ENCODE measurements at regions not wholly inside any gene's neighbourhood (a gene's known extent, or its start where the extent isn't known, plus 50 kb on each side); places are given as distances from the start of the nearest gene placed in this dataset.
"Not testable (repeated sequence)": the region's sequence is repeated elsewhere in the genome, so short reads cannot be mapped to it uniquely, and the experiment has no call there.

GRCh38 chr1:199002661-199003060 is 363.8 kb downstream of the PTPRC start:
- ATAC-seq: no peak
- no peaks in the 10 kb centered on the region for H3K36me3 Mint-ChIP-seq
- H3K4me1 Mint-ChIP-seq: peaks cover 5% of the 10 kb centered on the region
- H3K27me3 Mint-ChIP-seq: peaks cover 8% of the 10 kb centered on the region
- H3K4me3 Mint-ChIP-seq: no peak overlapping the region
- no peaks in the 10 kb centered on the region for H3K9me3 Mint-ChIP-seq
- H3K27ac Mint-ChIP-seq: no peak overlapping the region

GRCh38 chr1:199007423-199007822 is 368.6 kb downstream of the PTPRC start:
- Mint-ChIP-seq H3K4me1 (peaks cover 6% of the 10 kb centered on the region), H3K4me3 (no peak overlapping the region), H3K27ac (no peak overlapping the region), H3K9me3 (no peaks in the 10 kb centered on the region), H3K27me3 (peaks cover 8% of the 10 kb centered on the region), H3K36me3 (no peaks in the 10 kb centered on the region)
- ATAC-seq: peak; percentile 61

GRCh38 chr1:199009447-199009846 is 370.6 kb downstream of the PTPRC start:
- ATAC-seq: no peak
- no peaks in the 10 kb centered on the region for H3K9me3 Mint-ChIP-seq
- H3K4me3 Mint-ChIP-seq: no peak overlapping the region
- peaks cover 6% of the 10 kb centered on the region for H3K4me1 Mint-ChIP-seq
- no peaks in the 10 kb centered on the region for H3K36me3 Mint-ChIP-seq
- no peak overlapping the region for H3K27ac Mint-ChIP-seq
- H3K27me3 Mint-ChIP-seq: peaks cover 8% of the 10 kb centered on the region

GRCh38 chr1:199010492-199010891 is 371.7 kb downstream of the PTPRC start:
- no peak for ATAC-seq

GRCh38 chr1:199010933-199011332 is 372.1 kb downstream of the PTPRC start:
- no peak for ATAC-seq
- no peak overlapping the region for H3K4me3 Mint-ChIP-seq
- no peaks in the 10 kb centered on the region for H3K36me3 Mint-ChIP-seq
- H3K27me3 Mint-ChIP-seq: peaks cover 8% of the 10 kb centered on the region
- H3K27ac Mint-ChIP-seq: no peak overlapping the region
- H3K4me1 Mint-ChIP-seq: peaks cover 6% of the 10 kb centered on the region
- no peaks in the 10 kb centered on the region for H3K9me3 Mint-ChIP-seq

More at GRCh38 chr1:199010492-199010891, 371.7 kb downstream of the PTPRC start:
- Mint-ChIP-seq H3K27me3 (peaks cover 8% of the 10 kb centered on the region), H3K4me1 (peaks cover 6% of the 10 kb centered on the region), H3K4me3 (no peak overlapping the region), H3K27ac (no peak overlapping the region), H3K9me3 (no peaks in the 10 kb centered on the region), H3K36me3 (no peaks in the 10 kb centered on the region)

GRCh38 chr1:199015799-199016198 is 377.0 kb downstream of the PTPRC start:
- Mint-ChIP-seq H3K36me3 (no peaks in the 10 kb centered on the region), H3K27ac (no peak overlapping the region), H3K27me3 (no peaks in the 10 kb centered on the region), H3K4me3 (no peak overlapping the region), H3K4me1 (peaks cover under 1% of the 10 kb centered on the region), H3K9me3 (no peaks in the 10 kb centered on the region)
- no peak for ATAC-seq

DNA sequence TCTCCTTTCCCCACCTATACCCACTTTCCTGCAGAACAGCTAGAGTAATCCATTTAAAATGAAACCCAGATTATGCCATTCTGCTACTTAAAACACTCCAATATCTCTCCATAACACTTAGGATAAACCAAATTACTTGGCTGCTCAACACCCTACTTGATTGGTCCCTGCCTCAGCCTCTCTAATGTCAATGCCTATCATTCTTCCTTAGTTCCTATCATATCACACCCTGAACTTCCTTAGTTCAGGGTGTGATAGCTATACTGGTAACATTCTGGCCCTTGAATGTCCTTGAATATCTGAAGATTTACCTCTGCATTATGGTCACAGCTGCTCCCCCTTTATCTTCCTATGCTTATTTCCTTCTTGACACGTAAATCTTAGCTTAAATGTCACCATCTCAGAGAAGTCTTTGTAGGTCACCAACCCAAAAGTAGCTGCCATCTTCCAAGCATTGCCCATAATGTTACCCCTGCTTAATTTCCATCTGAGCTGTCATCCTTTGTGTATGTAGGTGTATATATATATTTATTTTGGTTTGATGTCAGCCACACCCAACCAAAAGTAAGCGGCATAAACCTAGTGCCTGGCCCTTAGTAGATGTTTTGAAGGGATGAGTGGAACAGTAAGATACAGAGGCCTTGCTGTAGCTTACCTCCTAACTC is 379.8 kb downstream of the PTPRC start:
- Mint-ChIP-seq H3K27me3 (no peaks in the 10 kb centered on the region), H3K4me1 (peaks cover 6% of the 10 kb centered on the region), H3K9me3 (no peaks in the 10 kb centered on the region), H3K36me3 (no peaks in the 10 kb centered on the region), H3K27ac (no peak overlapping the region), H3K4me3 (no peak overlapping the region)
- ATAC-seq: no peak

DNA sequence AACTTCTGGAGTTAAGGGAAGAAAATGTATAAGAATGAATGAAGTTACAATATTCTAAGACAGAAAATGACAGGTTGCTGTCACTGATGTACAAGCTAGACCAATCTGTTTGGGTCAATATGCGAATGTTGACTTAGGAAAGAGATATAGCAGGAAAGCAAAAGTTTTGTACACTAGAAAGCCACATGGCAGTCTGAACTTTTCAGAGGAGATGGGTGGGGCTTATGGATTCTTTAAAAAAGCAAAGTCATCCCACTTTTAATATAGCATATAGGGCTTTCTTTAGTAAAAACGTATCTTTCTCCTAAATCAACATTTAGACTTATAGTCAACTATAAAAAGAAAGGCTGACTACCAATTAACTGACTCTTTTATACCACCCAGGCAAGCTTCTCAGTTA is 381.2 kb downstream of the PTPRC start:
- Mint-ChIP-seq H3K36me3 (no peaks in the 10 kb centered on the region), H3K4me3 (no peak overlapping the region), H3K27ac (no peak overlapping the region), H3K4me1 (peaks cover 6% of the 10 kb centered on the region), H3K27me3 (no peaks in the 10 kb centered on the region), H3K9me3 (no peaks in the 10 kb centered on the region)
- ATAC-seq: no peak

DNA sequence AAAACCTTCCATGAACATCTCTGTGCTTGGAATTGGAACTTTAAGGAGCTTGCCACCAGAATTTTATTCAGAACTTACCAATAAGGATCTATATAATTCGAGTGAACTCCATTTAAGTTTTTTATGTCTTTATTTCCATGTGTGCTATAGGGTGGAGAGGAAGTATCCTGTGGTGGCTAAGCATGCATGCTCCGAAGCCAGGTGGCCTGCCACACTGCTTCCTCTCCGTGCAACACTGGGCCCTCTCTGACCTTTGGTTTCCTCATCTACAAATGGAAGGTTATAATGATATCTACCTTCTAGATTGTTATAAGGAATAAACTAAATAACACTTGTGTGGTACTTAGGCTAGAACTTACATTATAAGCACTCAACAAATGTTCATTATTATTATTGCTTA is 382.1 kb downstream of the PTPRC start:
- no peaks in the 10 kb centered on the region for H3K9me3 Mint-ChIP-seq
- H3K4me3 Mint-ChIP-seq: no peak overlapping the region
- H3K4me1 Mint-ChIP-seq: peaks cover 6% of the 10 kb centered on the region
- ATAC-seq: peak; percentile 69
- H3K27me3 Mint-ChIP-seq: no peaks in the 10 kb centered on the region
- H3K27ac Mint-ChIP-seq: no peak overlapping the region
- no peaks in the 10 kb centered on the region for H3K36me3 Mint-ChIP-seq

GRCh38 chr1:199029401-199029800 is 390.6 kb downstream of the PTPRC start:
- no peak overlapping the region for H3K27ac Mint-ChIP-seq

DNA sequence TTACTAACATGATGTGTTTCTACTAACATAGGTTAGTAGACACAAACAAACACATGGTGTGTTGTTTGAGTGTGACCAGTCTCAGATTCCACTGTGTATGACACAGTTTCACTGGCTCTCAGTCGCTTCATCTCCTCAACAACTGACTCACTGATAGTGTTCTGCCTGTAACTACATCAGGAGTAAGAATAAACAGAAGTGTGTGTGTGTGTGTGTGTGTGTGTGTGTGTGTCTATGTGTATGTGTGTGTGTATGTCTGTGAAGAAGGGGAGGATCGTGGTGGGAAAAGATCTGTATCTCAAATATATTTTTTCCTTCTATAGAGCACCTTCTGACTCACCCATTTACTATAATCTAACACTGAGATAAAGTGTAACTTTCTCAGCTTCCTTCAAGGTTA is 391.0 kb downstream of the PTPRC start:
- H3K9me3 Mint-ChIP-seq: peaks cover 3% of the 10 kb centered on the region
- no peak for ATAC-seq
- no peak overlapping the region for H3K27ac Mint-ChIP-seq
- no peaks in the 10 kb centered on the region for H3K36me3 Mint-ChIP-seq
- H3K4me1 Mint-ChIP-seq: no peaks in the 10 kb centered on the region
- peaks cover 21% of the 10 kb centered on the region for H3K27me3 Mint-ChIP-seq
- H3K4me3 Mint-ChIP-seq: no peak overlapping the region

More at GRCh38 chr1:199029401-199029800, 390.6 kb downstream of the PTPRC start:
- Mint-ChIP-seq H3K4me3 (no peak overlapping the region), H3K9me3 (peaks cover 3% of the 10 kb centered on the region), H3K27me3 (peaks cover 21% of the 10 kb centered on the region), H3K36me3 (no peaks in the 10 kb centered on the region), H3K4me1 (no peaks in the 10 kb centered on the region)
- no peak for ATAC-seq

DNA sequence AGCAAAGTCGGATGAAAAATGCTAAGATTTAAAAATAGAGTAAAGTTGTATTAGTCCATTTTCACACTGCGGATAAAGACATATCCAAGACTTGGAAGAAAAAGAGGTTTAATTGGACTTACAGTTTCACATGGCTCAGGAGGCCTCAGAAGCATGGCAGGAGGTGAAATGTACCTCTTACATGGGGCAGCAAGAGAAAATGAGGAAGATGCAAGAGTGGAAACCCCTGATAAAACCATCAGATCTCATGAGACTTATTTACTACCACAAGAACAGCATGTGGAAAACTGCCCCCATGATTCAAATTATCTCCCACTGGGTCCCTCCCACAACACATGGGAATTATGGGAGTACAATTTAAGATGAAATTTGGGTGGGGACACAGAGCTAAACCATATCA is 391.7 kb downstream of the PTPRC start:
- not testable (repeated sequence) for H3K4me3 Mint-ChIP-seq, H3K9me3 Mint-ChIP-seq, ATAC-seq, H3K36me3 Mint-ChIP-seq, H3K27ac Mint-ChIP-seq, H3K4me1 Mint-ChIP-seq
- H3K27me3 Mint-ChIP-seq: peaks cover 21% of the 10 kb centered on the region

- H3K4me3 Mint-ChIP-seq, H3K27ac Mint-ChIP-seq, ATAC-seq, H3K9me3 Mint-ChIP-seq, H3K36me3 Mint-ChIP-seq, H3K4me1 Mint-ChIP-seq: not testable (repeated sequence)
- peaks cover 21% of the 10 kb centered on the region for H3K27me3 Mint-ChIP-seq
Measured at GRCh38 chr1:199031170-199031569, 392.3 kb downstream of the PTPRC start.

DNA sequence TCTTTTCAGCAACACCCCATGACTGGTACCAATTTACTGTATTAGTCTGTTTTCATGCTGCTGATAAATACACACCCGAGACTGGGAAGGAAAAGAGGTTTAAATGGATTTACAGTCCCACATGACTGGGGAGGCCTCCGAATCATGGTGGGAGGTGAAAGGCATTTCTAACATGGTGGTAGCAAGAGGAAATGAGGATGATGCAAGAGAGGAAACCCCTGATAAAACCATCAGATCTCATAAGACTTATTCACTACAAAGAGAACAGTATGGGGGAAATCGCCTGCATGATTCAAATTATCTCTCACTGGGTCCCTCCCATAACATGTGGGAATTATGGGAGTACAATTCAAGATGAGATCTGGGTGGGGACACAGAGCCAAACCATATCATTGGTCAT is 393.6 kb downstream of the PTPRC start:
- not testable (repeated sequence) for H3K4me3 Mint-ChIP-seq, H3K36me3 Mint-ChIP-seq, H3K9me3 Mint-ChIP-seq, H3K27ac Mint-ChIP-seq, ATAC-seq, H3K4me1 Mint-ChIP-seq
- peaks cover 14% of the 10 kb centered on the region for H3K27me3 Mint-ChIP-seq

GRCh38 chr1:199033661-199034060 is 394.8 kb downstream of the PTPRC start:
- no peak for ATAC-seq
- Mint-ChIP-seq H3K36me3 (no peaks in the 10 kb centered on the region), H3K9me3 (peaks cover 3% of the 10 kb centered on the region), H3K4me3 (no peak overlapping the region), H3K4me1 (no peaks in the 10 kb centered on the region), H3K27ac (no peak overlapping the region), H3K27me3 (peaks cover 3% of the 10 kb centered on the region)

DNA sequence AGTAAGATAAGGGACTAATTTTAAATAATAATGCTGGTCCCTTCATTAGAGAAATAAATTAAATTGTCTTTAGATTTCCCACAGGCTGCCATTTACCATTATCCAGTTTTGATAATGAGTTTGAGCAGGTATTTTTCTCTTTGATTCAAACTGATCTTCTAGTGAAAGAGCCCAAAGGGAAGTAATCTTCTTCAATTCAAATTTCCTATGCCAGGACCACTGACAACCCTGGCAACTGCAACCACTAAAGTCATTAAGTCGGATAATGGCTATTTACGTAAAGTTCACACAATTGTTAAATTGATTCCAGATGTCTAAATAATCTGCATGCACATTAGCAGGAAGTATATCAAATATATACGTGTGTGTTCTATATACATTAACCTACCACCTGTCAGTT is 399.3 kb downstream of the PTPRC start:
- Mint-ChIP-seq H3K9me3 (no peaks in the 10 kb centered on the region), H3K4me3 (no peak overlapping the region), H3K4me1 (peaks cover 14% of the 10 kb centered on the region), H3K27ac (no peak overlapping the region), H3K27me3 (peaks cover 22% of the 10 kb centered on the region), H3K36me3 (no peaks in the 10 kb centered on the region)
- no peak for ATAC-seq

All from stimulated activated memory B cell treated with anti-CD40 and anti-IgM and Interleukin-4, amounts not matched to agents 10 μg/mL and 1 μg/mL and 100 μg/mL, for 72 hours (primary cell).